GM23248 (cell line): ENCODE measurements at regions not wholly inside any gene's neighbourhood (a gene's known extent, or its start where the extent isn't known, plus 50 kb on each side); places are given as distances from the start of the nearest gene placed in this dataset.

ENCODE experiments used
- EZH2 ChIP-seq: fragments of 200-600 bp; sonication (generic); IDR thresholded peaks from 2 replicates; pipeline ENCODE4 v1.6.1; 2018; ENCODE audit warnings: antibody characterized with exemption, mild to moderate bottlenecking; ENCODE audit not compliant: insufficient read depth, poor library complexity, severe bottlenecking
- EZH2phosphoT487 ChIP-seq: fragments of 200-600 bp; sonication (generic); IDR thresholded peaks from 2 replicates; pipeline ENCODE4 v1.6.1; 2018; ENCODE audit warnings: antibody characterized with exemption, moderate library complexity, mild to moderate bottlenecking, low read depth; ENCODE audit not compliant: insufficient read depth

- TF ChIP-seq EZH2: no peak
- no peak for TF ChIP-seq EZH2phosphoT487
Observed at GRCh38 chr15:46442184-46442583, 807.4 kb downstream of the SQOR start.
